Testis (tissue), 2 donors: ENCODE measurements at regions not wholly inside any gene's neighbourhood (a gene's known extent, or its start where the extent isn't known, plus 50 kb on each side); places are given as distances from the start of the nearest gene placed in this dataset.

Experiments used
- CTCF ChIP-seq, 3 experiments: fragments of 450-650 bp in 2 of 3; fragments of 200-600 bp in 1 of 3; sonication (generic) in 1 of 3; IDR thresholded peaks; one replicate each; pipeline ENCODE4 v1.5.1; 2016 to 2019; ENCODE audit warnings: antibody characterized with exemption in 3 of 3, mild to moderate bottlenecking in 2 of 3, moderate library complexity in 1 of 3
- POLR2A ChIP-seq: fragments of 450-650 bp; IDR thresholded peaks from one replicate; pipeline ENCODE4 v1.6.1; 2017; ENCODE audit warnings: antibody characterized with exemption, mild to moderate bottlenecking, moderate library complexity

DNA sequence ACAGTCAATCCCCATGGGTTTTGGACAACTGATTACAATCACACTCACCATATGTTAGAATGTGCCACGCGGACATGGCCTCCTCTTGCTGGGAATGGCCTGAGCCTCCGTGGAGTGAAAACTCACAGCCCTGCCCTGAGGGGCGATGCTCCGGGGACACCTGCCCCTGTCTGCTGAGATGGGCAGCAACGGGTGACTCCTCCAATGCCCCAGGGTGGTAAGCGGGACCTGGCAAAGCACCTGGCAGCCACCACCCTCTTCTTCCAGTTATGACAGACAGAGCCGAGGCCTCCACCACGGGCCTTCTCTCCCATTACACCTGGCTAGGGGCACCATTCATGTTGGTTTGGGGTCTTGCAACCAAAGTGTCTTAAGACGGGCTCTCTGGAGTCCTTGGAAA lies 94.9 kb upstream of the COL5A1 start:
- TF ChIP-seq CTCF (IDR thresholded peaks at IDR 0.05) (no peak), POLR2A (no peak)
